HEK293 (cell line): ENCODE measurements at regions not wholly inside any gene's neighbourhood (a gene's known extent, or its start where the extent isn't known, plus 50 kb on each side); places are given as distances from the start of the nearest gene placed in this dataset.
"Not testable (repeated sequence)": the region's sequence is repeated elsewhere in the genome, so short reads cannot be mapped to it uniquely, and the experiment has no call there.

Experiments used
- ATF2 ChIP-seq: fragments of 450-650 bp; formaldehyde crosslinking; IDR thresholded peaks from 2 replicates; pipeline ENCODE4 v1.5.1; 2016; ENCODE audit warnings: missing biosample characterization, missing genetic modification characterization, low read depth
- CTCF ChIP-seq: fragments of 450-650 bp; formaldehyde crosslinking; IDR thresholded peaks from 2 replicates; pipeline ENCODE4 v1.5.1; 2016; ENCODE audit warnings: missing biosample characterization, missing genetic modification characterization
- MYNN ChIP-seq: fragments of 450-650 bp; formaldehyde crosslinking; IDR thresholded peaks from 2 replicates; pipeline ENCODE4 v1.5.1; 2016; ENCODE audit warnings: missing biosample characterization, missing genetic modification characterization, borderline replicate concordance
- ZBTB10 ChIP-seq: fragments of 450-650 bp; formaldehyde crosslinking; IDR thresholded peaks from 2 replicates; pipeline ENCODE4 v1.5.1; 2016; ENCODE audit warnings: missing biosample characterization, missing genetic modification characterization
- ZBTB7A ChIP-seq: fragments of 450-650 bp; formaldehyde crosslinking; IDR thresholded peaks from 2 replicates; pipeline ENCODE4 v1.5.1; 2016; ENCODE audit warnings: low read depth, missing biosample characterization, missing genetic modification characterization
- ZBTB8A ChIP-seq: fragments of 450-650 bp; formaldehyde crosslinking; IDR thresholded peaks from 2 replicates; pipeline ENCODE4 v1.5.1; 2016; ENCODE audit warnings: missing biosample characterization, missing genetic modification characterization
- ZEB2 ChIP-seq: fragments of 450-650 bp; formaldehyde crosslinking; IDR thresholded peaks from 2 replicates; pipeline ENCODE4 v1.5.1; 2016; ENCODE audit warnings: missing biosample characterization, missing genetic modification characterization
- ZNF223 ChIP-seq: fragments of 450-650 bp; formaldehyde crosslinking; IDR thresholded peaks from 2 replicates; pipeline ENCODE4 v1.5.1; 2016; ENCODE audit warnings: missing biosample characterization, missing genetic modification characterization
- ZNF24 ChIP-seq: fragments of 450-650 bp; formaldehyde crosslinking; IDR thresholded peaks from 2 replicates; pipeline ENCODE4 v1.5.1; 2016; ENCODE audit warnings: missing biosample characterization, missing genetic modification characterization
- ZNF596 ChIP-seq: fragments of 450-650 bp; IDR thresholded peaks from 2 replicates; pipeline ENCODE4 v1.5.0; 2018; ENCODE audit warnings: missing biosample characterization, mild to moderate bottlenecking, missing genetic modification characterization, moderate library complexity
- ZNF629 ChIP-seq: fragments of 450-650 bp; formaldehyde crosslinking; IDR thresholded peaks from 2 replicates; pipeline ENCODE4 v1.5.1; 2017; ENCODE audit warnings: missing biosample characterization, missing genetic modification characterization
- ZNF639 ChIP-seq: fragments of 450-650 bp; formaldehyde crosslinking; IDR thresholded peaks from 2 replicates; pipeline ENCODE4 v1.5.1; 2016; ENCODE audit warnings: missing biosample characterization, missing genetic modification characterization
- ZSCAN18 ChIP-seq: fragments of 450-650 bp; formaldehyde crosslinking; IDR thresholded peaks from 2 replicates; pipeline ENCODE4 v1.5.1; 2016; ENCODE audit warnings: missing biosample characterization, missing genetic modification characterization
- ZXDB ChIP-seq: fragments of 450-650 bp; formaldehyde crosslinking; IDR thresholded peaks from 2 replicates; pipeline ENCODE4 v1.5.1; 2016; ENCODE audit warnings: missing biosample characterization, missing genetic modification characterization

- TF ChIP-seq ZNF596 (tag by site-specific recombination); ZNF24; MYNN (tag by site-specific recombination); ZXDB (tag by site-specific recombination); CTCF (tag by site-specific recombination); ZSCAN18 (tag by site-specific recombination); ZBTB7A (tag by site-specific recombination); ZEB2 (tag by site-specific recombination); ZNF629 (tag by site-specific recombination); ZNF639 (tag by site-specific recombination); ZBTB8A (tag by site-specific recombination); ZBTB10 (tag by site-specific recombination); ZNF223 (tag by site-specific recombination); ATF2: not testable (repeated sequence)
These were observed 57.5 kb downstream of the PPIAL4A start for GRCh38 chr1:120947114-120947513.
